ENCODE measurements at regions not wholly inside any gene's neighbourhood (a gene's known extent, or its start where the extent isn't known, plus 50 kb on each side); places are given as distances from the start of the nearest gene placed in this dataset.

- no peak for DNase-seq (ENCODE audit: low read depth)
Observed at GRCh38 chr3:18772699-18773305, 347.7 kb upstream of the SATB1 start.

- no peak for DNase-seq (ENCODE audit: low read depth)
Observed at GRCh38 chr3:18771931-18772330, 346.8 kb upstream of the SATB1 start.

DNA sequence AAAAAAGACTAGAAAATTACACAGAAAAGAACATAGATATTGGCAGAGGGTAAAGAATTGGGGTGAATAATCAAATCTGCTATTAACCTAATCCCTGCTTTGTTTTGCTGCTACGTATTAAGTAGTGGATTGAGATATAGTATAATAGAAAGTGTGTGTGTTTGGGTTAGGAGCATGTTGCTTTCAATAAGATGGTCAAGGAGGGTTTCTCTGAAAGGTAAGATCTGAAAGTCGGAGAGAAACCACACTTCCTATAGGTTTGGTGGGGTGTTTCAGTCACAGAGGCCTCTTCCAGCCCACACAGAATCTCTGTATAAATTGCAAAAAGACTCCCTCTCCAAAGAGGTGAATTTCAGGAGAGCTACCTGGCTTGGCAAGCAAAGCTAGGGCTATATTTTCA, 345.7 kb upstream of the SATB1 start:
- DNase-seq (ENCODE audit: low read depth), result no peak

DNA sequence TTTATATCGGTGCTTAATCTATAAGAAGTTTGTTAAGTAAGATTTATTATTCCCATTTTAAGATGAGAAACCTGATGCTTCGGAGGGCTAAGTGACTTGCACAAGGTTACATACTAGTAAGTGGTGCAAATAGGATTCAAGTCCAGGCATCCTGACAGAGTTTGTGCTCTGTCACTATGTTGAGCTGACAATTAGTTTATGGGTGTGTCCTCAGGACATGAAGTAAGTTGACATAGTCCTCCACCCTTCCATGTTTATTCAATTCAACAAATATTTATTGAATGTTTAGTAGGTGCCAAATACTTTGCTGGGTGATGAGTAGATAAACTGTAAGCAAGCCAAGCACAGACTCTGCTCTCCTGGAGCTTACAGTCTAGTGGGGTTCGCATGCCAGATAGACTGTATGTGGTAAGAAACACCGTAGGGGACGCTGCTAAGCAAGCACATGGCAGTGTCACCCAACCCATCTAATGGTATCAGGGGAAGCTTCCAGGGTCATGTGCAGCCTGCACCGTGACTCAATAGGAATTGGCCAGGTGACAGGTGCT, 342.7 kb upstream of the SATB1 start:
- no peak for DNase-seq (ENCODE audit: low read depth)

- no peak for DNase-seq (ENCODE audit: low read depth)
Observed at GRCh38 chr3:18766974-18767373, 341.8 kb upstream of the SATB1 start.

GRCh38 chr3:18765662-18766061, 340.5 kb upstream of the SATB1 start:
- DNase-seq (ENCODE audit: low read depth), result no peak

- DNase-seq (ENCODE audit: low read depth), result no peak
Observed at GRCh38 chr3:18765161-18765560, 340.0 kb upstream of the SATB1 start.

DNA sequence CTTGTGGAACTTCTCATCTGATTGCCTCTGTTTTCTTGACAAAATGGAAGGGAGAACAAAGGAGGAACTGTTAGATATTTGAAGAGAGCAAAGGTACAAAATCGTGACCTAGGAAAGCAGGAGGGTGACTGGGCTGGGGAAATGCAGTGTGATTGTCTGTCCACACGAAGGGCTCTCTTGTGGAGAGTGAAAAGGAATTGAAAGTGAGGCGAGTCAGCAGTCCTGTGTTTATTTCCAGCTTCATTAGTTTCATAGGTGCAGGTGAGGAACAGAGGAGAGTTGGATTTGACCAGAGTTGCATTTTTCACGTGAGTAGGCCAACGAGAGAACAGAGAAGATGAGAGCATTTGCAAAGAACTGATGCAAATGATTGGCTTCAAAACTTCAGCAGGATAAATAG, 336.4 kb upstream of the SATB1 start:
- DNase-seq (ENCODE audit: low read depth), result no peak

- DNase-seq (ENCODE audit: low read depth), result peak; percentile 2
Observed at GRCh38 chr3:18758047-18758704, 333.0 kb upstream of the SATB1 start.

- DNase-seq (ENCODE audit: low read depth), result no peak
Observed at GRCh38 chr3:18757476-18757875, 332.3 kb upstream of the SATB1 start.

DNA sequence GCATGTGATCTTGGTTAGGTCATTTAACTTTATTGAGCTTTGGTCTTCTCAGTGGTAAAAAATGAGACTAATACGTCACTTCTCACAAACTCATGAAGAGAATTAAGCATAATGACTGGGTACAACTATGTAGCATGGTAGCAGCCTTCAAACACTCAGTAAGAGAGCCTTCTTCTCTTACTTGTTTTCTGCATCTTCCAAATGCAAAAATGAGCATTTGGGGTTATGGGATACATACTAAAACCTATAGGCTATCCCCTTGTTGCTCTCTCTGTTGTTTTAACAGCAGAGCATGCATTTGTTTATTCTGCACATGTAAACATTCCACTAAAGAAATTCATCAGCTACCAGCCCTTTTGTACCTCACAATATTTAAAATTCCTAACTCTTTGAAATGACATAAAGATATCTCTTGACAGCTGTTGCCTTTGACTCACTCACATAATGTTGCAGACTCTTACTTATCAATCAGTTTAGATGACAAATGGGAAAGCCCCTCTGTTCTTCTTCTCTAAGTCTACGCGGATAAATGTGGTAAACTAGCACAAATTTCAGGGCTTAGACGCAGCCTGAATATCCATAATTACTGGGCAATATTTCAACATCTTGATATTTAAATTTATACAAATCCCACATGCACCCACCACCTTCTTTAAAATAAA, 327.3 kb upstream of the SATB1 start:
- no peak for DNase-seq (ENCODE audit: low read depth)

GRCh38 chr3:18751514-18751913, 326.4 kb upstream of the SATB1 start:
- no peak for DNase-seq (ENCODE audit: low read depth)

GRCh38 chr3:18747383-18747782, 322.2 kb upstream of the SATB1 start:
- no peak for DNase-seq (ENCODE audit: low read depth)

- no peak for DNase-seq (ENCODE audit: low read depth)
Observed at GRCh38 chr3:18745472-18745871, 320.3 kb upstream of the SATB1 start.

DNA sequence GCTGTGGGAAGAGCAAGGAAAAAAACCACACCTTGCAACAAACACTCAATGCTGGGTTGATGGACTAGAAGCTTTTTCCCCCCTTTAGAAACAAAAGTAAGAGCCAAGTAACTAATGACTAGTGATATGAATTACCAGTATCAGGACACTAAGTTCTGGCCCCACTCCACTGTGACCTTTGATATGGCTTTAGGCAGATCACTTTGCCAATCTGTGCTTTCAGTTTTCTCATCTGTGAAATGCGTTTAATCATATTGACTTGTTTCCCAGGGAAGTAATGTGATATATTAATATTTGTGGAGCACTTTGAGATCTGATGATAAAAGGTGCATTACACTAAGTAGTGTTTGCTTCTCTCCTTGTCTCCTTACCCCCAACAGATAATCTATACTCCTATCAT, 319.3 kb upstream of the SATB1 start:
- no peak for DNase-seq (ENCODE audit: low read depth)

DNA sequence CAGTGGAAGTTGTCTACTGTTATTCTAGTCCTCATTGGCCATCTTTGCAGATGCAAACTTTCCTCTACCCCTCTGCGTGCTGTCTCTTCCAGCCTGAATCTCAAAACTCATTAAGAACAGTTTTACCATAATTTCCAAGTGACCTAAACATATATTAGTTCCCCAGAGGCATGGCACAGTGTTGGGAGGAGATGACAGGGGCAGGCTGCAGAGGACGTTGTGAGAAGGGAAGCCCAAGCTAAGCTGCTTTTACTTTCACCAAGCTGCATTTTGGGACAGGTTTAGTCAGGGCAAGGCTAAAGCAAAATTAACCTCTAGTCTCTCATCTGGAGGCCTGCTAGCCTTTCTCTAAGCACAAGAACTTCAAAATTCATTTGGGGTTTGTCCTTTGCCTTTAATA, 318.6 kb upstream of the SATB1 start:
- DNase-seq (ENCODE audit: low read depth), result no peak

GRCh38 chr3:18740631-18741583, 315.8 kb upstream of the SATB1 start:
- no peak for DNase-seq (ENCODE audit: low read depth)

- DNase-seq (ENCODE audit: low read depth), result no peak
Observed at GRCh38 chr3:18739099-18739433, 313.9 kb upstream of the SATB1 start.

GRCh38 chr3:18738393-18739098, 313.4 kb upstream of the SATB1 start:
- no peak for DNase-seq (ENCODE audit: low read depth)

GRCh38 chr3:18735005-18735404, 309.9 kb upstream of the SATB1 start:
- no peak for DNase-seq (ENCODE audit: low read depth)

DNA sequence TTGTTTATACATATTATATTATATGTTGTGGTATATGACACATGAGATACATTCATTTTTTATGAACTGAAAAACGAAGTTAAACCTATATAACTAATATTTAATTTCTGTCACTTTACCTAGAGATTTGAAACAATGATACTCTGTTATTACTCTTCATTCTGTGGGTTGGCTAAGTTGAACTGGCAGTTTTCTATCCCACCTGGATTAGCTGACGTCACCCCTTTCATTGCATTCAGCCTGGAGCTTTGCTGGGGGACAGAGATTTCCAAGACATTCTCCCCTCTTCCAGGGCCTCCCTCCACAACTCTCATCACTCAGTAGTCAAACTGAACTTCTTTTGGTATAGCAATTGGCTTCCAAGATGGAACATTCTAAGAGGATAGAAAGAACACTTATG, 309.2 kb upstream of the SATB1 start:
- DNase-seq (ENCODE audit: low read depth), result no peak

- no peak for DNase-seq (ENCODE audit: low read depth)
Observed at GRCh38 chr3:18732474-18732873, 307.3 kb upstream of the SATB1 start.

Measured in HS-5 (cell line).